ENCODE measurements at regions not wholly inside any gene's neighbourhood (a gene's known extent, or its start where the extent isn't known, plus 50 kb on each side); places are given as distances from the start of the nearest gene placed in this dataset.
"Not testable (repeated sequence)": the region's sequence is repeated elsewhere in the genome, so short reads cannot be mapped to it uniquely, and the experiment has no call there.

DNA sequence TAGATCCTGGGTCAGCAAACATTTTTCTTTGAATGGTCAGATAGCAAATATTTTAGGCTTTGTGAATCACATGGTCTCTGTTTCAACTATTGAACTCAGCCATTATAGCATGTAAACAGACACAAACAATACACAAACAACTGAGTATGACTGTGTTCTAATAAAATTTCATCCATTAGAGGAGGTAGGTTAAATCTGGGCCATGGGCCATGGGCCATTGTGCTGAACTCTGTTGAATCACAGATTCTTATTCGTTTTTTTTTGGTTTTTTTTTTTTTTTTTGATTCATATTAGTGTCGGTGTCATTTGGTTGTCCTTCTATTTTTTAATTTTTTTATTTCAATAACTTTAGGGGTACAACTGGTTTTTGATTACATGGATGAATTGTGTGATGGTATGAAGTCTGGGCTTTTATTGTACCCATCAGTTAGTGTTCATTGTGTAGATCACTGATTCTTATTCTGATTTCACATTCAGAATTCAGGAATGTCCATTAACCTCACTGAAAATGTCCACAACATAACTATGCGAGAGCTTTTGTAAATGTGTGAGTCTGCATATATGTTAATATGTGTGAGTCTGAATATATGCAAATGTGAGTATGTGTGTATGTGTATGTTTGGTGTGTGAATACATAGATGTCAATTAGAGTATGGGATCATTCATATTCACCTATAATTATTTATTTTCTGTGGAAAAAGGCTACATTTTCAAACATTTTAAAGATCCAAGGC is 443.7 kb upstream of the GRM3 start:
- no peak for DNase-seq

DNA sequence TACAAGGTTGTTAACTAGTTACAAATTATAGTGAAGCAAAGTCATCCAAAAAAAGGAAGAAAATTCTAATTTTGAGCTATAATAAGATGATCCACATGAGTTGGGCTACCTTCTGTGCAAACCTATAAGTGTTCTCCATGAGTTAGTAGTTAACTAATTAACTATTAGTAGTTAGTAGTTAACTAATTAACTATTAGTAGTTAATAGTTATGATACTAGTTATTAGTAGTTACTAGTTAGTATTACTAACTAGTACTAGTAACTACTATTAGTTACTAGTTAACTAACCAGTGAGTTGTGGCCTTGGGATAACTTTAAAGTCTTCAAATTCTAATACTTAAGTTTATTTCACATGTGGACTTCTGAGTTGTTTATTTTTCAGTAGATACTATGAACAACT is 453.4 kb upstream of the GRM3 start:
- DNase-seq: no peak

DNA sequence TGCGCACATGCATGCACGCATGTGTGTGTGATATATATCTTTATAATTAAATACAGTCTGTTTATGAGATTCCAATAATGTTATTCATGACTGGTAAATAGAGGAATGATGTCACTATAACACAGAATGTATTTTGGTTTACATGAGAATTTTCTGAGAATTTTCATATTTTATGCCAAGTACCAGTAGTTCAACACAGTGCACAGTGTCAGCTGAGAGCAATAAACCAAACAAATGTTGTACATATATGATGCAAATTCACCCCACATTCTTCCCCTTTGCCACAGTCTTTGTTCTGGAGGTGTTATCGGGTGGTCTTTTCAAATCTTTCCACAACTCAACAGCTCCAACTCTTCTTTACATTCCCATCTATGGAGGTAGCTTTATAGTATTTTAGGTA is 462.2 kb upstream of the GRM3 start:
- DNase-seq: no peak

DNA sequence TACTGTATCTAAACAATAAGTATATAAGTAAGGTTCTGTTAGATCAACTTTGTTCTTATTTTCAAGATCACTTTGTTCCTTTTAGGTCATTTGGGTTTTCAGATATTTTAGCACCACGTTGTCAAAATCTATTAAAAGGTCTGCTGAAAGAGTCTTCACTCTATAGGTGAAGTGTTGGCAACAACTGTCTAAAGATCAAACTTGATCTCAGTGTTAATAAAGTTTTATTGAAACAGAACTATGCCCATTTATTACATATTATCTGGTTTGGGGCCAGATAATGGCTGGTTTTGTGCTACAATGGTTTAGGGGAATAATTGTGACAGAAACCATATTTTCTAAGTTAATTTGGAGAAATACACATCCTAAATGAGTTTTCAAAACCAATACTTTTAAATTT is 478.9 kb upstream of the GRM3 start:
- no peak for DNase-seq

DNA sequence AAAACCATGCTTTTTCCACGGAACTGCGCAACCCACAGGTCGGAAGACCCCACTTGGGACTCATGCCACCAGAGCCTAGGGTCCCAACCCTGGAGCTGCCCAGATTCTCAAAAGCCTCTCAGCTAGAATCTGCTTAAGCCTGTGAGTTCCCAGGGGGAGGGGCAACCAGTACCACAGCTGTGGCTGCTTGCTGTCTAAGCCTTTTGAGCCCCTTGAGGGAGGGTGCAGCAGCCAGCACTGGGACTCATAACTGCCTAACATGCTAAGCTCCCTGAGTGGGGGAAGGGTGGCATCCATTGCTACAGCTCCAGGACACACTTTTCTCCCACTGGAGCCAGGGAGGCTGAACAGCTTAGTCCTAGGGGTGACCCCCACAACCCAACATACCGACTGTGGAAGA is 485.6 kb upstream of the GRM3 start:
- no peak for DNase-seq

DNA sequence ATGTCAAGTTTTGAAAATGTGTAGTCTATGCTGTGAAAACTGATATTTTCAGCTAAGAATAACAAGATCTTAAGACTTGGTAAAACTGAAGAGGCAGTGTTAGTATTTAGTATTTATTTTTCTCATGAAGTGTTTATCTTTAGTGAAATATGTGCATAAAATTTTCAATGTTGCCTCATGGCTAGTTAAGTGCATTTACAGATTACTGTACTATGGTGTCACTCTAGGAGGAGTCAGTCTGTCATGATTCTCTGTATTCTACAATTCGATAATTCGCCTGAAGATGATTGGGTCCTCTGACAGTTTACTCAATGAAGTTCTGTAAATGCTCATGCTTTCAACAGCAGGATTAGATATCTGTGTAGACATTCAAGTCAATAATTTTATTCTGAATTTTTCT is 488.1 kb upstream of the GRM3 start:
- DNase-seq: no peak

DNA sequence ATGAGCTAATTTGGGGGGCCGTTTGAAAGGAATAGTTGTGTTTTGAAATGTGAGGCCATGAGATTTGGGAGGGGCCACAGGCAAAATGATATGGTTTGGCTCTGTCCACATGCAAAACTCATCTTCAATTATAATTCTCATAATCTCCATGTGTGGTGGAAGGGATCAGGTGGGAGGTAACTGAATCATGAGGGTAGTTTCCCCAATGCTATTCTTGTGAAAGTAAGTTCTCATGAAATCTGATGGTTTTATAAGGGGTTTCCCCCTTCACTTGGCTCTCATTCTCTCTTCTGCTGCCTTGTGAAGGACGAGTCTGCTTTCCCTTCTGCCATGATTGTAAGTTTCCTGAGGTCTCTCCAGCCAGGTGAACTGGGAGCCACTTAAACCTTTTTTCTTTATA is 490.8 kb upstream of the GRM3 start:
- no peak for DNase-seq

DNA sequence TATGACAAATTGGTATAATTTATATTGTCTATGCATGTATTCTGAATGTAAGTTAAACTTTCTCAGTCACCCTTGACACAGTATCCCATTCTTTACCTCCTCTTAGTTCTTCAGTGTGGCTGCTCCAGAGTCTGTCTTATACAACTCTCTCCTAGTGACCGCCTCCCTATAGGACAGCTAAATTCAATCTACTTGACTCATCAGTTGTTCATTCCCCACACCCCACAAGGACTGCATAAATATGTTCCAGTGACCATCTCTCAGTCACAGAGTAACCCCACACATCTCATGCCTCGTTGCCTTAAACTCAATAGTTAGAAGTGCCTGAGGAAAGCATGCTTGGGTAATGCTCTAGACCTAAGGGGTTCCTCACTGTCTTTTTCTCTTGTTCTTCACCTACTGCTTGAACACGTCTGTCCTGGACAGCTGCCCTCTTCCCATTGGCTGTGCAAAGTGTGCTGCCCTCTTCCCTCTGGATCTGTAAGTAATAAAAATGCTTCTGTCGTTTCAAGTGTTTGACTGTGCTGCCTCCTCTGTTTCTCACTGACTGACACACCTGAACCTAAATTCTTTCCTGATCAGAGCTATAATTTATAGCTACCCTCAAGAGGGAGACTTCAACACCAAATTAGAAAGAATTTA is 494.6 kb upstream of the GRM3 start:
- DNase-seq: no peak

DNA sequence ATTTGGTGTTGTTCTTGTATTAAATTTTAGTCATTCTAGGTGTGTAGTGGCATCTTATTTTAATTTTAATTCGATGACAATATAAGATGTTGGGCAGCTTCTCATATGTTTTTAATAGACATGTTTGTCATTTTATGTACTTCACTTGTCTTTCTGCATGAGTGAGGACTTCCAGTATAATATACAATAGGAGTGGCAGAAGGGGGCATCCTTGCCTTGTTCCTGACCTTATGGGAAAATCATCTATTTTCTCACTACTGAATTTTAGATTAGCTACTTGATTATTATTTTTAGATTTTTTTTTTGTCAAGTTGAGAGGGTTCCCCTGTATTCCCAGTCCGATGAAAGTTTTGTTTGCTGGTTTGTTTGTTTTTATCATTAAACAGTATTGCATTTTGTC is 495.2 kb upstream of the GRM3 start:
- DNase-seq: no peak

DNA sequence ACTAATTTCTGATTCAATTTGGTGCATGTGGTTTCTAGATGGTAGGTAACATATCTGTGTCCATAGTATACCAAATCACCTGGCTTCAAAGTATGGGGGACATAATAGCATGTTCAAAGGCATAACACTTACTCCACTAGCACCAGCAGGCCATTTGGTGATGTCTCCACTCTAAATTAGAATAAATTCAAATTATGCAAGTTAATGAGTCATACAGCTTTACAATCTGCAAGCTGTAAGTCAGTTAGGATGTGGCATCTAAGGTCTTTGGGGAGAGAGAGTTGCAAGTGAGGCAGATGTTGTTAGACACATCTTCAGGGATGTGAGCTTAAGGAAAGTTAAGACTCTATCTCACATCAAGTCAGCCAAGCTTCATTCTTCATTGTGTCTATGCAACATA is 506.4 kb upstream of the GRM3 start:
- no peak for DNase-seq

DNA sequence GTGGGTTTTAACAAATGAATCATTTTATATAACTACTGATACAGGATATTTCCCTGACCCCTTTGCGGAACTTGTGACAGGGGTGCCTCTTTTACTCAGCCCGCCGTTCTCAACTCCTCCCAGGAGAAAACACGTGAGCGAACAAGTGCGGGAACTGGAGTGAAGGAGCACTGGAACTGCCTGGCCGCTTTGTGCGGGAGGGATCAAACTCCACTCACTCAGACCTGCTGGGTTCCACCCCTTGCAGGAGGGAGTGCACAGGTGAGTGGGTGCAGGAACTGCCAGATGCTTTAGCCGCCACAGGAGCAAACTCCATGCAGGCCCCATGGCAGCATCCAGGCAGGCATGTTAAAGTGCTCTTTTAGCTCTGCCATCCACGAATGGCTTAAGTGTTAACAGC is 513.4 kb upstream of the GRM3 start:
- no peak for DNase-seq

DNA sequence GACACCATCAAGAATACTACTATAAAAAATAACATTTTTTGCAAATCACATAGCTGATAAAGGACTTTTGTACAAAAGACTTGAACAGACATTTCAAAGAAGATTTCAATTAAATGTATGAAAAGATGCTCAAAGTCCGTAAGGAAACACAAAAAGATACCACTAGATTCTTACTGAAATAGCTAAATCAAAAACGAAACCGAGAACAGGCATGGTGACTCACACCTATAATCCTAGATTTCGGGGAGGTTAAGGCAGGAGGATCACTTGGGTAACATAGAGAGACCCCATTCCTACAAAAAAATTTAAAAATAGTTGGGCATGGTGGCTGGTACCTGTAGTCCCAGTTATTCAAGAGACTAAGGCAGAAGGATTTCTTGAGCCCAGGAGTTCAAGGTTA is 520.2 kb upstream of the GRM3 start:
- no peak for DNase-seq

DNA sequence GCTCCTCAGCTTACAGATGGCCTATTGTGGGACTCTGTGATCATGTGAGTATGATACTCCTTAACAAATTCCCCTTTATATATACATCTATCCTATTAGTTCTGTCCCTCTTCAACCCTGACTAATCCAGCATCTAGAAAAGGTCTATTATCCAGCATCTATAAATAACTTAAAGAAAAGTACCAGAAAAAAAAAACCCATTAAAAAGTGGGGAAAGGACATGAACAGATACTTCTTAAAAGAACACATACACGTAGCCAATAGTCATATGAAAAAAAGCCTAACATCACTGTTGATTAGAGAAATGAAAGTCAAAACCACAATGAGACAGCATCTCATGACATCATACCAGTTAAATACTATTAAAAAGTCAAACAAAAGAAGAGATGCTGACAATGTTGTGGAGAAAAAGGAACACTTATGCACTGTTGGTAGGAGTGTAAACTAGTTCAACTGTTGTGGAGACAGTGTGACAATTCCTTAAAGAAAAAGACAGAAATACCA is 549.5 kb upstream of the GRM3 start:
- DNase-seq: no peak

DNA sequence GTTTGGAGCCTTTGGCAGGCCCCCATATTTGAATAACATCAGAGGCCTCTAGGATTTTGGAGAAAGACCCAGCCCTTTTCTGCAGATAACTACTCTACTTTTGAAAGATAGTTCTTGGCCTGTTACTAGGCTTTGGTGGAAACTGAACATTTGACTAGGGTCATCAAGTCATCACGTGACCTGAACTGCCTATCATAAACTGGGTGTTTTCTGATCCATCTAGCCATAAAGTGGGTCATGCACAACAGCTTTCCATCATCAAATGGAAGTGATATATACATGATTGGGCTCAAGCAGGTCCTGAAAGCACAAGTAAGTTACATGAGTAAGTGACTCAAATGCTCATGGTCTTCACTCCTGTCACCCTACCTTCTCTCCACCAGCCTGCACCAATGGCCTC is 552.3 kb upstream of the GRM3 start:
- no peak for DNase-seq

DNA sequence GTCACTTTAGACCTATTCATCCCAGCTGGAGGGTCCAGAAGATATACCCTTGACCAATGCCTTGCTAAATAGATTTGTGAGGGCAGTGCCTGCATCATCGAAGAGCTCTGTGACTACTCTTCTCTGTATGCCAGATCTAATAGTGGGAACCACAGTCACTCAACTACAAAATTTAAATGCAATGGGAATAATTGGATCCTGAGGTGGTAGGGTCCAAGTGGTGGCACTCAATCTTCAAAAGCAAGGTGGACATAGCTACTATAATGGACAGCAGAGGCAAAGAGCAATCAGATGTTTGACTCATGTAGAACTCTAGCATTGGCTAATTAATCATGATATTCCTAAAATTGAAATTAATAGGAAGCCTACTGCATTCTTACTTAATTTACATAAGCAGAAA is 554.3 kb upstream of the GRM3 start:
- no peak for DNase-seq

DNA sequence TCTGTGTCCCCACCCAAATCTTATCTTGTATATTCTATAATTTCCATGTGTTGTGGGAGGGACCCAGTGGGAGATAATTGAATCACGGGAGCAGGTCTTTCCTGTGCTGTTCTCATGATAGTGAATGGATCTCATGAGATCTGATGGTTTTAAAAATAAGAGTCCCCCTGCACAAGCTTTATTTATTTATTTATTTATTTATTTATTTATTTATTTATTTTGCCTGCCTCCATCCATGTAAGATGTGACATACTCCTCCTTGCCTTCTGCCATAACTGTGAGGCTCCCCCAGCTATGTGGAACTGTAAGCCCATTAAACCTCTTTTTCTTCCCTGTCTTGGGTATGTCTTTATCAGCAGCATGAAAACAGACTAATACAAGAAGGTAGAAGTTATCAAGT is 579.1 kb upstream of the GRM3 start:
- DNase-seq: not testable (repeated sequence)

DNA sequence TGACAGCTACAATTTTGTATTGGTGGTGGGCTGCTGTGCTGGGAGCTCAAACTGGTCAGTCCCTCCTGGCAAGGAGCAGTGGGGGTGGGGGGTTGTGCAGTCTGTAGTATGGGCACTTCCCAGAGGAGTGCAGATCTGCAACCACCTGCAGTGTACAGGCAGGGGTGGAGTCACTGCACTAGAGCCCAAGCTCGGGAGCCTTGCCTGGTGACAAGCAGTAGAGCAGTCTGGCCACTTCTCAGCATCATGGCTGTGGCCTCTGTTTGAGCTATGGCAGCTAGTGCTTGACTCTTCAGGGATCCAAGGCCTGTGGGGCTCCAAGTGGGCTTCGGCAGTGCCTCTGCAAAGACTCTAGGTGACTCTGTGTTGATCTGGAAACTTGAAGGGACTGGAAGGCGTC is 585.1 kb upstream of the GRM3 start:
- no peak for DNase-seq

DNA sequence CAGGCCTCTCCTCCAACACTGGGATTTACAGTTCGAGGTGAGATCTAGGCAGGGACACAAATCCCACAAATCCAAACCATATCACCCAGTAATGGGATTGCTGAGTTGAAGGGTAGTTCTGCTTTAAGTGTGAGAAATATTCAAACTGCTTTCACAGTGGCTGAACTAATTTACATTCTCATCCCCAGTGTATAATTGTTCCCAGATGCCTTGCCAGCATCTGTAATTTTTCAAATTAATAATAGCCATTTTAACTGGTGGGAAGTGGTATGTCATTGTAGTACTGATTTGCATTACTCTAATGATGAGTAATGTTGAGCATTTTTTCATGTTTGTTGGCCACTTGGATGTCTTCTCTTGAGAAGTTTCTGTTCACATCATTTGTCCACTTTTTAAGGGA is 592.8 kb upstream of the GRM3 start:
- no peak for DNase-seq

DNA sequence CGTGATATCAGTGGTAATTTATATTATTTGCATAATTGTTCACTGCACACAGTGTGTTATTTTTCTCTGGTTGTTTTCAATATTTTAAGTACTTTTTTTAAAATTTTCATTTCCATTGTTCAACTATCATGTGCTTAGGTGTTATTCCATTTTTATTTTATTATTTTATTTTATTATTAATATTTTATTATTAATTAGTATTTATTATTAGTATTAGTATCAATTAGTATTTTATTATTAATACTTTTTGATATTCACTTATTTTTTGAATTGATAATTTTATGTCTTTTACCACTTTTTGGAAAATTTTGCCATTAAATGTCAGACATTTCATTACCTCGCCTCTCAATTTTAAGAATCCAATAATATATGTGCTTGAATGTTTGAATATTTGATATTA is 593.8 kb upstream of the GRM3 start:
- DNase-seq: no peak

DNA sequence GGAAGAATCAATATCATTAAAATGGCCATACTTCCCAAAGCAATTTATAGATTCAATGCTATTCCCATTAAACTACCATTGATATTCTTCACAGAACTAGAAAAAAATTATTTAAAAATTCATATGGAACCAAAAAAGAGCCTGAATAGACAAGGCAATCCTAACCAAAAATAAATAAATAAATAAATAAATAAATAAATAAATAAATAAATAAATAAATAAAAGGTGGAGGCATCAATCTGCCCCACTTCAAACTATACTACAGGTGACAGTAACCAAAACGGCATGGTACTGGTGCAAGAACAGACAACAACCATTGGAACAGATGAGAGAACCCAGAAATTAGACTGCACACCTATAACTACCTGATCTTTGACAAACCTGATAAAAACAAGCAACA is 598.5 kb upstream of the GRM3 start:
- not testable (repeated sequence) for DNase-seq

DNA sequence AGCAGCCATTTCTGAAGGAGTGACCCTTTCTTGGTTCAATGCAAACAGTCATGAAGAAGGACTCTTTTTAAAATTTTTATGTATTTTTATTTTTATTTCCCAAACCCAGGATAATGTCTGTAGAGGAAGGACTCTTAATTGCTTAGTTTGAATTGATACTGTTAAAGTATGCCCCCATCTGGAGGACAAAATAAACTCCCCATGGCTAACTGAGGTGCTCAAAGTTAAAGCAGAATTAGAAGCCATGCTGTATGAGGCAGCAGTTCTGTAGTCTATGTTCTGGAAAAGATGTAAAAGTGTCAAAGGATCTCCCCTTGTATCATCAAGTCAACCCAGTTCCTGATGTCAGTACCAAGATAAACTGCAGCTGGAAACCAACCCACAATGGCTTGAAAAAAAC is 617.9 kb upstream of the GRM3 start:
- no peak for DNase-seq

DNA sequence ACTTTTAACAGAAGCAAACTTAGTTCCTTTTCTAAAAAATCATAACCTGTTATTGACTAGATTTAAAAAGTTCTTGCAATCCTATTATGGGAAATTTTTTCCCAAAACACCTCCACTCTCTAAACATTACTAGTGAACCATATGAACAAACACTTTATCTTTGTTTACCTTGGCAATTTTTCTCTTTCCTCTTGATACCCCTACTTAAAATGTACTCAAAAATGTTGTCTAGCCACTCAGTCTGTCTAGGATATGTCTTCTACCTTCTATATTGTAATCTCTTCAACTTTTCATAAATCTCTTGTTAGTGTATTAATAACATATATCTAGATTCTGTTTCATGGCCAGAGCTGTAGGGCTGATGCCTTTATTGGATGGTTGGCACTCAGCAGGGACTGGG is 630.0 kb upstream of the GRM3 start:
- no peak for DNase-seq

DNA sequence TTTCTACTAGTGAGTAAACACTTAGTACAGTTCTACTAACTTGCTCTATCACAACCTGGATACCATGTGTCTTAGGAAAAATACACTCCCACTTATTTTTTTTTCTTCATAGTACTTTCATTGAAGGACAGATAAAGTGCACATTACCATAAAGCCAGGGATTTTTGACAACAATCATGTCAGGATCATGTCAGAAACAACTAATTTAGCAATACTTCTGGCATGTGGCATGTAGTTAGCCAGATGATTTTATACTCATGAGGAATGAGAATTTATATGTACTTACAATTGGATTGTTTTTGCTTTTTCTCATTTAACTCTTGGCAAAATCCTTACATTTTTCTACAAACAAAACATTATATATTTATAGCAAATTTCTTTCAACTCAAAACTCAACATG is 630.7 kb upstream of the GRM3 start:
- no peak for DNase-seq

DNA sequence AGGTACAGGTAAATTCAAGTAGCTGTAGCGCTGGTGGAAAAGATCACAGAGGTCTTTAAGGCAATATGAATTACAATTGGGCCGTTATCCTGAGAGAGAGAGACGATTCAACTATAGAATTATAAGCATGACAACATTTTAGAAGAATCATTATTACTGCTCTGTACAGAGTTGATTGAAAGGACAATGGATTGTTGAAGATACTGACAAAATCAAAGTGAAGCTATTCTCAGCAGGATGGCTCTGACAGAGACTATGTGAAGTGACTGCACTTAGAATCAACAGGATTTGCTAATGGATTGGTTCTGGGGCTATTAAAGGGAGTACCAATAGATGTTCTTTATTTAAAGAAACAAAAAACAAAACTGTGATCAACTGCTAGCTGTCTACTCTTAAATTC is 634.8 kb upstream of the GRM3 start:
- no peak for DNase-seq

DNA sequence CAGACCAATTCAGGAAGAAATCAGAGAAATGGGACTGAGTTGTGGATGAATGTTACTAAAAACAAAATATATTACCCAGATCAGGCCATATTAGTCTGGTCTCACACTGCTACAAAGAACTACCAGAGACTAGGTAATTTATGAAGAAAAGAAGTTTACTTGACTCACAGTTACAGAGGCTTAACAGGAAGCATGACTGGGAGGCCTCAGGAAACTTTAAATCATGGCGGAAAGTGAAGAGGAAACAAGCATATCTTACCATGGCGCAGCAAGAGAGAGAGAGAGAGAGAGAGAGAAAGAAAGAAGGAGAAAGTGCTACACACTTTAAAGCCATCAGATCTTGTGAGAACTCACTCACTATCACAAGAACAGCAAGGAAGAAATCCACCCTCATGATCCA is 636.8 kb upstream of the GRM3 start:
- DNase-seq: no peak

All from NCI-H187 (cell line).